SK-N-SH treated with all-trans-retinoic acid at 6 μM for 48 hours (cell line): ENCODE measurements at regions not wholly inside any gene's neighbourhood (a gene's known extent, or its start where the extent isn't known, plus 50 kb on each side); places are given as distances from the start of the nearest gene placed in this dataset.

Source experiments
- ARNTL ChIP-seq: fragments of 450-650 bp; formaldehyde crosslinking; IDR thresholded peaks from 2 replicates; pipeline ENCODE4 v1.5.0; 2020; ENCODE audit warnings: low read depth, mild to moderate bottlenecking, moderate library complexity, borderline replicate concordance
- PPARA ChIP-seq: fragments of 250-450 bp; sonication (Bioruptor Pico); IDR thresholded peaks from 2 replicates; pipeline ENCODE4 v1.5.0; 2020; ENCODE audit warnings: mild to moderate bottlenecking, borderline replicate concordance

- TF ChIP-seq ARNTL (CRISPR knock-in tag) (no peak), PPARA (CRISPR knock-in tag) (no peak)
Observed at GRCh38 chr9:31556667-31557463, 827.6 kb upstream of the ACO1 start.
